C4-2B (cell line): ENCODE measurements at regions not wholly inside any gene's neighbourhood (a gene's known extent, or its start where the extent isn't known, plus 50 kb on each side); places are given as distances from the start of the nearest gene placed in this dataset.

ENCODE experiments used
- ZFX ChIP-seq: fragments of 450-650 bp; IDR thresholded peaks from 2 replicates; pipeline ENCODE4 v1.6.1; 2017
- TF ChIP-seq, protein P1 (sequence below): fragments of 450-650 bp; conservative IDR thresholded peaks from 2 replicates; pipeline ENCODE4 v1.5.1; 2017; ENCODE audit warnings: mild to moderate bottlenecking

- TF ChIP-seq, protein P1, sequence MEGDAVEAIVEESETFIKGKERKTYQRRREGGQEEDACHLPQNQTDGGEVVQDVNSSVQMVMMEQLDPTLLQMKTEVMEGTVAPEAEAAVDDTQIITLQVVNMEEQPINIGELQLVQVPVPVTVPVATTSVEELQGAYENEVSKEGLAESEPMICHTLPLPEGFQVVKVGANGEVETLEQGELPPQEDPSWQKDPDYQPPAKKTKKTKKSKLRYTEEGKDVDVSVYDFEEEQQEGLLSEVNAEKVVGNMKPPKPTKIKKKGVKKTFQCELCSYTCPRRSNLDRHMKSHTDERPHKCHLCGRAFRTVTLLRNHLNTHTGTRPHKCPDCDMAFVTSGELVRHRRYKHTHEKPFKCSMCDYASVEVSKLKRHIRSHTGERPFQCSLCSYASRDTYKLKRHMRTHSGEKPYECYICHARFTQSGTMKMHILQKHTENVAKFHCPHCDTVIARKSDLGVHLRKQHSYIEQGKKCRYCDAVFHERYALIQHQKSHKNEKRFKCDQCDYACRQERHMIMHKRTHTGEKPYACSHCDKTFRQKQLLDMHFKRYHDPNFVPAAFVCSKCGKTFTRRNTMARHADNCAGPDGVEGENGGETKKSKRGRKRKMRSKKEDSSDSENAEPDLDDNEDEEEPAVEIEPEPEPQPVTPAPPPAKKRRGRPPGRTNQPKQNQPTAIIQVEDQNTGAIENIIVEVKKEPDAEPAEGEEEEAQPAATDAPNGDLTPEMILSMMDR, result no peak
- no peak for TF ChIP-seq ZFX
These were observed 745.0 kb downstream of the TMEM182 start for GRCh38 chr2:103506812-103507211.
